ENCODE measurements at regions not wholly inside any gene's neighbourhood (a gene's known extent, or its start where the extent isn't known, plus 50 kb on each side); places are given as distances from the start of the nearest gene placed in this dataset.
"Not testable (repeated sequence)": the region's sequence is repeated elsewhere in the genome, so short reads cannot be mapped to it uniquely, and the experiment has no call there.

- no peak for DNase-seq
Measured at GRCh38 chr5:99248066-99248465, 319.3 kb upstream of the CHD1 start.

DNA sequence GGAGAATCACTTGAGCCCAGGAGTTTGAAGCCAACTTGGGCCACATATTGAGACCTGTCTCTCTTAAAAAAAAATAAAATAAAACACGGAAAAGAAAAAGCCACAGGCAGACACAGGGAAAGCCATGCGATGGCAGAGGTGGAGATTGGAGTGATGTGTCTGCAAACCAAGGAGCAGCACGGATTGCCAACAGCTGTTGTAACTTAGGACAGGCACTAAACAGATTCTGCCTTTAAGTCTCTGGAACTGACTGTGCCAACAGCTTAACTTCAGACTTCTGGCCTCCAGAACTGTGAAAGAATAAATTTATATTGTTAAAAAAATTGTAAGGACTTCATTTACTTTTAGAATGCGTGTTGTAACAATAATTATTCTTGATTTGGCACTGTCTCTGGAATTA is 318.5 kb upstream of the CHD1 start:
- DNase-seq, result no peak

GRCh38 chr5:99243111-99243510 is 314.3 kb upstream of the CHD1 start:
- DNase-seq, result no peak

DNA sequence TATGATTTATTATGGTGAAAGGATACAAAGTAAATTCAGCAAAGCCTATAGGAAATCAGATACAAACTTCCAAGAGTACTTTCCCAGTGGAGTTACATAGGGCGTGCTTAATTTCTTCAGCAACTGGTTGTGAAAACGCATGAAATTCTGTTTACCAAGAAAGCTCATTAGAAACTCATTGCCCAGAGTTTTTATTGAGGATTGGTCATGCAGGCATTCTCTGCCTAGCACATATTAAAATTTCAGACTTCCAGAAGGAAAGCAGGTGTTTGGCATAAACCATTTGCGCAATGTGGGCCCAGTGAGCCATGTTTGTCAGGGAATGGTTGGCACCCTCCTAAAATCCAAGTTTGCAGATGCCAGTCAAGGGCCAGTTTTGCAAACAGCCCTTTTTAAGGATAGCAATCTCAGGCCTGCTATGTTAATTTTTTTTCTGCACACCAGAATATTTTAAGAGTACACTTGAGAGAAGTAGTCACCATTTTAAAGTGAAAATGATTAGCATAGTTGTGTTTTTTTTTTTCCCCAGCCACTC is 311.1 kb upstream of the CHD1 start:
- DNase-seq, result no peak

- no peak for DNase-seq
Measured at GRCh38 chr5:99191206-99191745, 262.5 kb upstream of the CHD1 start.

DNA sequence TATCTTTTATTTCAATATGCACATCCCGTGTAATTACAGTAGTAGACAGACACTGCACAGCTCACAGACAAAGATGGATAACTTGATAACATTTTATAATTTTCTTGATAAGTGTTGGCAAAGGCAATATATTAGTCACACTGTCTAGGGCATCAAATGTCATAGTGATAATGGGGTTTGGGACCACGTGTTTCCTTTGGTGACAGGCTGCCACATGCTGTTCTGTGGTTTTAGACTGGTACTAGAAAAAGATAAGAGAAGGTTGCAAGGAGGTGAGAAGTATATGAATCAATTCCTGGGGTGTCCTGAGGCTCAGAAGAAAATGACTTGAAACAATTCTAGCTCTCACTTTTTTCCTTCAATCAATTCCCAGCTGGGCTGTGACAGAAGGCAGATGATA is 258.8 kb upstream of the CHD1 start:
- no peak for DNase-seq

DNA sequence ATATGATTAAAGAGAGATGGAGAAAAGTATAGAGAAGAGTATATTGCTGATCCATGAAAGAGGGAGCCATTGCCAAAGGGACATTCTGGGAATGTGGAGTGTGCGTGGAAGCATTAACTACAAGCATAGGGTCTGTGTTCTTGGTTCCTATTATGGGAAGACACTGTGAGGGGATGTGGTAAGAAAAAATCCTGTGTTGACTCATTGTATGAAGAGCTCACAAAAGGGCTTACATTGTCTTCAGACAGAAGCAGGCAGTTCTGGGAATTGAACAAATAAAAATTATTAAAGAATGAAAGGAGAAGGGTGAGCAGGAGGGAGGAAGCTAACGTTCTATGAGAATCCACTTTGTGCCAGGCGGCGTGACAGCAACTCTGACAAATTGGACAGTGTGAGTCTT is 250.4 kb upstream of the CHD1 start:
- DNase-seq, result no peak

- DNase-seq, result no peak
Measured at GRCh38 chr5:99177796-99178195, 249.0 kb upstream of the CHD1 start.

- DNase-seq, result no peak
Measured at GRCh38 chr5:99176186-99176585, 247.4 kb upstream of the CHD1 start.

DNA sequence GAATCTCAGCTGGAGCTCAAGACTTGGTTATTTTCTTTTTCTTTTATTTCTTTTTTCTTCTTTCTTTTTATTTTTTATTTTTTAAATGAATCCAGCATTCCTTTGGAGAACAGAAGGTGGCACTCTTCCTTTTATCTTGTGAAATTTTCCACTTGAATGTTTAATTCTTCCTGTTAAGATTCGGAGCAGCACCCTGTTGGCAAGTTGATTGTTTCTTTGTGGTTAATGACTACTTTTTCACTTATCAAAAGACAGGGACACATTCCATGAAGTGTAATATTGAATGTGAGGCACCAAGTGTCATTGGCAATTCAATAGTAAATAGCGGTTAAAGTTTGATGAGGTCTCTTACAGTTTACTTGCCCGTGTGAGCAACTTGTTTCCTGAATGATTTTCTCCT is 240.5 kb upstream of the CHD1 start:
- no peak for DNase-seq

- not testable (repeated sequence) for DNase-seq
Measured at GRCh38 chr5:99161538-99161937, 232.7 kb upstream of the CHD1 start.

DNA sequence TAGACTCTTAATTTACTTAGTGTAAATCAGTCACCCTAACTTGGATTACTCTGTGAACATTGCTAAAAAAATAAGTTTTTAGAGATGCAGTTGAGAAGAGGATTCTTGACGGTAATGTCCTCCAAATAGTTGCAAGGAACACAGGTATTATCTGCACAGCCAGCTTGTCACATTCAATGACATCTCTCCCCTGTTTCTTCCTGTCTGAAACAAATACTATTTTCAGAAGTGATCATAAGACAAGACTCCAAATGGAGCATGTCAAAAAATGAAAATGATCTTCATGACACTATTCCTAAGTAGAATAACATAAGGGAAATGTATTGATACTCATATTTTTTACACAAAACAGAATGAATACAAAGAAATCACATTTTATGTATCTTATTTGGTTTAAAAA is 227.9 kb upstream of the CHD1 start:
- DNase-seq, result no peak

DNA sequence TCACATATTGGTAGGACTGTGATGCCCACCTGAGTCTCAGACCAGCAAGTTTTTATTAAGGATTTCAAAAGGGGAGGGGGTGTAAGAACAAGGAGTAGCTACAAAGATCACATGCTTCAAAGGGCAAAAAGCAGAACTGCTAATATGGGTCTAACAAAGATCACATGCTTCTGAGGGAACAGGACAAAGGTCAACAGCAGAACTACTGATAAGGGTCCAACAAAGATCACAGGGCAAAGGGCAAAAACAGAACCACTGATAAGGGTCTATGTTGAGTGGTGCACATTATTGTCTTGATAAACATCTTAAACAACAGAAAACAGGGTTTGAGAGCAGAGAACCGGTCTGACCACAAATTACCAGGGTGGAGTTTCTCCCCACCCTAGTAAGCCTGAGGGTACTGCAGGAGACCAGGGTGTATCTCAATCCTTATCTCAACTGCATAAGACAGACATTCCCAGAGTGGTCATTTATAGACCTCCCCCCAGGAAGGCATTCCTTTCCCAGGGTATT is 214.5 kb upstream of the CHD1 start:
- not testable (repeated sequence) for DNase-seq

DNA sequence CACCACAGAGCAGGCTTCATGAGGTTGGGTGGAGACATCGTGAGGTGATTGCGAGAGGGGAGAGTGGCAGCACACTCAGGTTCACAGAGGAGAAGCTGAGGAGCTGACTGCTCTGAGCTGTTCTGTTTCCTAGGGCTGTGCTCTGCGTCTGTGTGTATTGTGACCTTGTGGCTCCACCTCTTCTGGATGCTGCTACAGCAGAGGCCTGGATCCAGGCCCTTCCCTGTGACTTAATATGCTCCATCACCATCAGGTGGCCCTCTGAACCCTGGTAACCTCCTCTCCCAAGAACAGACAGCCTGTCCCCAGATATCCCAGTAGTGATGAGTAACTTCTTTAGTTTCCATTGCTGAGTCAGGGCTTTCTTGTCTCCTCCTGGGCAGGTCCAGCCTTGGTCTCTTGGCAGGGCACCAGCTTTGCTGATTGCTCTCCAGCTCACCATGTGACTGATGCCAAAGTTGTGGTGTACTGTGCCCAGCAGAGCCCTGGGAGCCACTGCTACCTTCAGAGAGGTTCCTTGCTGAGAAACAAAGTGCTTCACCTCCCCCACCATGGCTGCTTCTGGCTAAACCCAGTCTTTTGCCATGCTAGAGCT is 212.8 kb upstream of the CHD1 start:
- DNase-seq, result no peak

DNA sequence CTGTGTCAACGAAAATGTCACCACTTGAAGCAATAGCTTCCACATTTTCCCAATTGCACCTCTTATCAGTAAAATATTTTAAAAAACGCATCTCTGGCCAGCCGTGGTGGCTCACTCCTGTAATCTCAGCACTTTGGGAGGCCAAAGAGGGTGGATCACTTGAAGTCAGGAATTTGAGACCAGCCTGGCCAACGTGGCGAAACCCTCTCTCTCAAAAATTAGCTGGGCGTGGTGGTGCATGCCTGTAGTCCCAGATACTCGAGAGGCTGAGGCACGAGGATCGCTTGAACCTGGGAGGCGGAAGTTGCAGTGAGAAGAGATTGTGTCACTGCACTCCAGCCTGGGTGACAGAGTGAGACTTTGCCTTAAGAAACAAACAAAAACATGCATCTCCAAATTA is 210.1 kb upstream of the CHD1 start:
- no peak for DNase-seq

DNA sequence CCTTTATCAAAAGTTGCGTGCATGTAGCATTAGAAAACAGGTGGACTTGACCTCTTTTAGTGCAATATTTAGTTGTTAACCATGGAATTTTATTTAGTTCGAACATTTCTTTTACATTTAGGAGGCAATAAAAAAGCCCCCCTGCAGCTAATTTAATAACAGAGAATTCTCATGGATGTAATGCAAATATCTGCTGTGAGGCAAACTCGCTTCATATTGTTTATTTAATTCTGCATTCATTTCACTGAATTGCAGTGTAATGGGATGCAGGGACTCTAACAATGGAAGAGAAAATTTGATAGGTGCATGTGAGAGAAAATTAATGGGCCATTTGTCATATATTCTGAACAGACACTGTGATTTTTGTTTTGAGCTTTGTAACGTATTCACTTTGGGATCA is 205.1 kb upstream of the CHD1 start:
- DNase-seq, result no peak

DNA sequence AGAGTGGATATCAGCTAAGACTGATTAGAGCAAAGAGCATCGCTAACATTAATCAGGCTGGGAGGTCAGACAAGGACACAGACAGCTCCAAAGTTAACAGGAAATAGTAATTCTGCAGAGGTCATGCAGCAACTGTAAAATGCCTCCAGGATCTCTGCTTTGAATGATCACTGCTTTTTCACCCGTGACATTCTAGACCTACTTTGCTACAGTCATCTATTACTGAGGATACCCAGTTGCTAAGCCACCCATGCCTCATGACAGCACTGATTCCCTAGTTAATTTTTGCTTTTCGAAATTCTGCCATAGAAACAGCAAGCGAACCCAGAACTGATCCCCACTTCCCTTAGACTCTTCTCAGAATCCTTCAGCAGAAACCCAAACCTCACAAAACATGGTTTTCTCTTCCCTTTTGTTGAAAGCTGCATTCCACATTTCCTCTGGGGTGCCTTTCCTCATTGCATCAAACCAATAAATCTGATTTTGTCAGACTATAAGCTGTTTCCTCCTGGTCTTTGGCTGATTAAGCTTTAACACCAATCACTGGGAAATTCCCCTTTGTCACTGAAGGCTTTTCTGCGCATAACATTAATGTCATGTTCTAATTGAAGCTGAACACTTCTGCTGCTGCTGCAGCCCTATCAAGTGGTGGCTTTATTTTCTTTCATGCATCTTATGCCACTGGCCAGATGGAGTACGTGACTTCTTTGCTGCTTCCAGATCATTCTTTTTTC is 201.1 kb upstream of the CHD1 start:
- no peak for DNase-seq

GRCh38 chr5:99122976-99123375 is 194.2 kb upstream of the CHD1 start:
- DNase-seq, result no peak

DNA sequence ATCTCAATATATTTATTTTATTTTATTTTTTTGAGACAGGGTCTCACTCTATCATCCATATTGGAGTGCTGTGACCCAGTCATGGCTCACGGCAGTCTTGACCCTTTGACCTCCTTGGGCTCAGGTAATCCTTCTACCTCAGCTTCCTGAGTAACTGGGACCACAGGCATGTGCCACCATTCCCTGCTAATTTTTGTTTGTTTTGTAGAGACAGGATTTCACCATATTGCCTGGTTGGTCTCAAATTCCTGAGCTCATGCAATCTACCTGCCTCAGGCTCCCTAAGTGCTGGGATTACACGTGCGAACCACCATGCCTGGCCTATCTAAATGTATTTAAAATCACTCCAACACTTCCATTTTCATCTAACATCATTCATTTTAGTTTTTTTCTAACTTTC is 190.5 kb upstream of the CHD1 start:
- no peak for DNase-seq

DNA sequence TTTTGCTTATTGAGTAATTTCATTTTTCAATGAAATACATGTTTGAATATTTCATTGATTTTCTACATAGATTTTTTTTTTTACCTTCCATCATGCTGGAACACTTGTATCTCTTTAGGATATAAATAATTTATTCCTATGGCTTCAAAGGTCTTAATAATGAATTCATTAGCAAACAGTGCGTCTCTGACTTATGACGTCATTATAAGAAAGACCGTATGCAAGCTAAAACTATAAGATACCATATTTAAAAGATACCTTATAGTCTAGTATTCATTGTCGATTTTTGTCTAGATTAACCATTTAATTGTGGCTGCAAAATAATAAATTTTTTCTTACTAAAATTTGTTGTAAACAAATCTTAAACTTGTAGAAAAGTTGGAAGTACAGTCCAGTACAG is 187.7 kb upstream of the CHD1 start:
- no peak for DNase-seq

DNA sequence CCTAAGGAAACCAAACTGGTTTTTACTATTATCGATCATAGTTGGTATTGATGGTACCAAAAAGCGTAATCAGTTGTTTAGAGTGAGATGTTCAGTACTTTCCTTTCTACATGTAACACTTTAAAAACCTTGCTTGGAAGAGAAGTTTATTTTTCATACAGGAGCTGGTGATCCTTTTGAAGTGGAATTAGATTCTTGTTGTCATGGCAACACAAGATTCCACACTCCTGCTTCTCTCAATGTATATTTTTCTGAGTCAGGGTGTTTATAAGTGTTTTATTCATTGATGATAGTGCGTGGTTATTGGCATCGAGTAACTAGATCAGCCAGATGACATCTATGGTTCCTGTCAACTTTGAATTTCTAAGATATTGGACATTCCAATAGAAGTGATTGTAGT is 181.1 kb upstream of the CHD1 start:
- DNase-seq, result no peak

- DNase-seq, result no peak
Measured at GRCh38 chr5:99105216-99105615, 176.4 kb upstream of the CHD1 start.

DNA sequence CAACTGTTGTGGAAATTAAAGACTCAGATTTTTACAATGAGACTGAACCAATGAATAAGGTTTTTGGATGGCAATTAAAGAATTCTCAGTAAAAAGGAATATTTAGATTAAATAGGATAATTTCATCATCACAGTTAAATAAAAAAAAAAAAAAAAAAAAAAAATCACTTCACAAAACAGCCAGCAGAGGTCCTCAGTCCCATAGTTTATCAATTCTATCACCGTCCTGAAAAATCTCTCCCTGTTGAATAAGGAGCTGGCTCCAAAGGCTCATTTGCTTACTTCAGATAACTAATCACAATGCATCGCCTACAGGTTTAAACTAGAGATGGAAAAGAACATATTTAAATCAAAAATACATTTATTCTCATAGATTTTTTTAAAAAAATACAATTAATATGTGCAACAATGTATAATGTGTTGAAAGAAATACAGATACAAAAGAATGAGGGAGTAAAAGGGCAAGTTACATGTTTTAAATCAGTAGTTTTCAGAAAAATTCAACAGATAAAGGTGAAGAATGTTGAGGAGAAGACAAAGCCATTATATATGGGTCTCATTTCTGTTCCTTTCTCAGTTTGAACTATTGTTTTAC is 175.8 kb upstream of the CHD1 start:
- no peak for DNase-seq

All from GDM1 (cell line).